ENCODE measurements at regions not wholly inside any gene's neighbourhood (a gene's known extent, or its start where the extent isn't known, plus 50 kb on each side); places are given as distances from the start of the nearest gene placed in this dataset.

DNA sequence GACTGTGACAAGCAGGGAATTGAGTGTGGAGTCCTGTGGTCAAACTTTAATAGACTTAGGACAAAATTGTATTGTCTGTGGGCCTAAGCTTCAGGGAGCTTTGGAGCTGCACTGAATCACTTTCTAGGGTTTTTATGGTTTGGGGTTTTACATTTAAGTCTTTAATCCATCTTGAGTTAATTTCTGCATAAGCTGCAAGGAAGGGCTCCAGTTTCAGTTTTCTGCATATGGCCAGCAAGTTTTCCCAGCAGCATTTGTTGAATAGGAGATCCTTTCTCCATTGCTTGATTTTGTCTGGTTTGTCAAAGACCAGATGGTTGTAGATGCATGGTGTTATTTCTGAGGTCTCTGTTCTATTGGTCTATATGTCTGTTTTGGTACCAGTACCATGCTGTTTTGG, 113.4 kb upstream of the NXT1 start (continued):
- TF ChIP-seq ZBTB1 (tag by site-specific recombination; IDR thresholded peaks at IDR 0.05), result no peak
- TF ChIP-seq REPIN1 (tag by site-specific recombination; IDR thresholded peaks at IDR 0.05; ENCODE audit: low read depth), result no peak
- TF ChIP-seq ZNF157 (tag by site-specific recombination; IDR thresholded peaks at IDR 0.05), result no peak
- TF ChIP-seq ZNF18 (tag by site-specific recombination; IDR thresholded peaks at IDR 0.05), result no peak

- CTCF ChIA-PET, result interaction anchor here (0.5 to 4.1 kb wide), 52 partner anchors 9 to 1203 kb away, joined by 3 to 38 read pairs (median 4); no protein-coding TSS in a partner anchor
These were observed 115.2 kb upstream of the NXT1 start for GRCh38 chr20:23235173-23236027.

More at GRCh38 chr20:23235173-23236027, 115.2 kb upstream of the NXT1 start:
- Histone ChIP-seq H3K4me3 (ENCODE audit: low read depth, low read length) (no peak overlapping the region), H3K4me1 (ENCODE audit: control insufficient read depth, insufficient read depth, low read length) (no peaks in the 10 kb centered on the region), H3K9me3 (ENCODE audit: control insufficient read depth, insufficient read depth, low read depth, low read length) (no peaks in the 10 kb centered on the region), H3K36me3 (ENCODE audit: control insufficient read depth in 2 of 2, insufficient read depth in 1 of 2, low read length in 2 of 2) (no peaks in the 10 kb centered on the region), H3K27ac (ENCODE audit: extremely low read depth, low read depth, low read length) (no peak overlapping the region)
- TF ChIP-seq ZNF146 (tag by site-specific recombination; IDR thresholded peaks at IDR 0.05) (no peak), ZFHX2 (tag by site-specific recombination; conservative IDR thresholded peaks at IDR 0.05) (no peak), GLI2 (tag by site-specific recombination; IDR thresholded peaks at IDR 0.05; ENCODE audit: borderline replicate concordance, low read depth) (no peak), ZNF623 (tag by site-specific recombination; IDR thresholded peaks at IDR 0.05) (no peak), ZNF658 (tag by site-specific recombination; IDR thresholded peaks at IDR 0.05) (no peak), CTCF (tag by site-specific recombination; IDR thresholded peaks at IDR 0.05) (peak; percentile 64), PRDM1 (tag by site-specific recombination; IDR thresholded peaks at IDR 0.05) (no peak), ZSCAN4 (tag by site-specific recombination; IDR thresholded peaks at IDR 0.05) (no peak), ELK4 (IDR thresholded peaks at IDR 0.05; ENCODE audit: borderline replicate concordance, low read depth, low read length) (no peak), ZNF341 (tag by site-specific recombination; IDR thresholded peaks at IDR 0.05; ENCODE audit: low read depth) (no peak), OSR2 (tag by site-specific recombination; IDR thresholded peaks at IDR 0.05) (no peak), HOXA7 (CRISPR knock-in tag; IDR thresholded peaks at IDR 0.05; ENCODE audit: borderline replicate concordance) (no peak), ZNF654 (tag by site-specific recombination; IDR thresholded peaks at IDR 0.05; ENCODE audit: low read depth) (peak; percentile 78), ZBTB48 (tag by site-specific recombination; IDR thresholded peaks at IDR 0.05) (no peak), IKZF3 (tag by site-specific recombination; IDR thresholded peaks at IDR 0.05) (no peak), ZNF777 (tag by site-specific recombination; IDR thresholded peaks at IDR 0.05; ENCODE audit: borderline replicate concordance) (no peak), ZNF792 (tag by site-specific recombination; IDR thresholded peaks at IDR 0.05) (no peak), ZNF132 (tag by site-specific recombination; IDR thresholded peaks at IDR 0.05; ENCODE audit: borderline replicate concordance) (no peak), ZNF2 (tag by site-specific recombination; IDR thresholded peaks at IDR 0.05) (peak; percentile 99), ZBTB6 (tag by site-specific recombination; IDR thresholded peaks at IDR 0.05) (no peak), ZNF211 (tag by site-specific recombination; IDR thresholded peaks at IDR 0.05; ENCODE audit: low read depth) (no peak)
- POLR2A ChIA-PET, result interaction anchor here (0.6 kb wide), 1 partner anchor 1461 kb away, joined by 5 read pairs; no protein-coding TSS in a partner anchor
